GM12878 (cell line): ENCODE measurements at regions not wholly inside any gene's neighbourhood (a gene's known extent, or its start where the extent isn't known, plus 50 kb on each side); places are given as distances from the start of the nearest gene placed in this dataset.

Experiments used
- ATAC-seq: fragments of 200-7000 bp; cut with Tn5 transposase; 3 replicates; pipeline ENCODE4 v1.9.1; 2020; ENCODE audit warnings: mild to moderate bottlenecking, moderate library complexity
- BruUV-seq: library from RNA; stranded (reverse); fragments of 400-500 nt; replicated peaks from 2 replicates; lab custom pipeline; 2021; lab: Mats Ljungman, UMichigan
- CTCF ChIA-PET: fragments of 300-600 bp; sonication (Branson Sonifier 250); formaldehyde crosslinking; extraction: SDS; loops from one replicate; lab custom pipeline; 2021; ENCODE audit warnings: inconsistent platforms; lab: Yijun Ruan, JAX
- POLR2A ChIA-PET: fragments of 350-600 bp; formaldehyde crosslinking; extraction: SDS; loops from one replicate; lab custom pipeline; 2021; ENCODE audit warnings: inconsistent platforms; lab: Charles Lee
- RAD21 ChIA-PET: fragments of 300-600 bp; sonication (Branson Sonifier 250); formaldehyde crosslinking; loops from one replicate; lab custom pipeline; 2023; ENCODE audit warnings: antibody characterized with exemption; ENCODE audit not compliant: unreplicated experiment; lab: Charles Lee
- SMC1A ChIA-PET: fragments of 300-600 bp; sonication (Branson Sonifier 250); formaldehyde crosslinking; loops from one replicate; lab custom pipeline; 2023; ENCODE audit not compliant: unreplicated experiment, uncharacterized antibody; lab: Charles Lee
- DNase-seq: peaks from one replicate; pipeline ENCODE4 v3.0.0-alpha.2; 2011; ENCODE audit warnings: low read depth, low spot score
- FAIRE-seq: peaks from 3 replicates; lab custom pipeline; 2011; peaks lifted over from hg19 to GRCh38; lab: Jason Lieb, UNC
- H2AFZ ChIP-seq: 2 replicates; pipeline ENCODE4 v1.6.0; 2011; ENCODE audit warnings: low read depth, low read length, control low read depth; ENCODE audit not compliant: control insufficient read depth
- H3K27ac ChIP-seq: 2 replicates; pipeline ENCODE4 v1.5.1; 2011; ENCODE audit warnings: control low read depth; ENCODE audit not compliant: control insufficient read depth, insufficient read depth
- H3K27me3 ChIP-seq, 2 experiments: replicated peaks in 1 of 2; 2 replicates each; pipeline versions ENCODE4 v1.6.0 to v1.6.1; 2011; ENCODE audit warnings: low read length in 1 of 2; ENCODE audit not compliant: control insufficient read depth in 2 of 2, insufficient read depth in 2 of 2
- H3K36me3 ChIP-seq, 2 experiments: 2 replicates each; pipeline ENCODE4 v1.5.1; 2011; ENCODE audit warnings: low read length in 1 of 2; ENCODE audit not compliant: control insufficient read depth in 2 of 2, insufficient read depth in 2 of 2
- H3K4me1 ChIP-seq: 2 replicates; pipeline ENCODE4 v1.6.1; 2011; ENCODE audit warnings: mild to moderate bottlenecking, low read length, moderate library complexity, mixed read lengths; ENCODE audit not compliant: control insufficient read depth, insufficient read depth
- H3K4me2 ChIP-seq: 2 replicates; pipeline ENCODE4 v1.6.0; 2011; ENCODE audit warnings: control low read depth; ENCODE audit not compliant: control insufficient read depth, insufficient read depth
- H3K4me3 ChIP-seq: fragments of 200-600 bp; sonication (generic); 2 replicates; pipeline ENCODE4 v1.5.1; 2016
- H3K79me2 ChIP-seq: 2 replicates; pipeline ENCODE4 v1.6.0; 2011; ENCODE audit warnings: low read length; ENCODE audit not compliant: control insufficient read depth, insufficient read depth
- H3K9ac ChIP-seq: 2 replicates; pipeline ENCODE4 v1.8.0; 2011; ENCODE audit warnings: low read length, control low read depth, mixed read lengths; ENCODE audit not compliant: control insufficient read depth, insufficient read depth
- H3K9me3 ChIP-seq: replicated peaks from 3 replicates; pipeline ENCODE4 v1.5.1; 2011; ENCODE audit warnings: mild to moderate bottlenecking, low read length; ENCODE audit not compliant: control insufficient read depth, insufficient read depth
- H4K20me1 ChIP-seq: 2 replicates; pipeline ENCODE4 v1.6.0; 2011; ENCODE audit not compliant: control insufficient read depth, insufficient read depth
- BCL11A ChIP-seq: IDR thresholded peaks from 2 replicates; pipeline ENCODE4 v1.6.1; 2011; ENCODE audit warnings: low read depth, low read length
- CBX3 ChIP-seq: fragments of 200-600 bp; sonication (generic); IDR thresholded peaks from 2 replicates; pipeline ENCODE4 v1.6.1; 2016; ENCODE audit warnings: low read depth, borderline replicate concordance
- IKZF1 ChIP-seq: fragments of 450-650 bp; conservative IDR thresholded peaks from 2 replicates; pipeline ENCODE4 v1.6.1; 2017; ENCODE audit warnings: antibody characterized with exemption, mild to moderate bottlenecking
- JUND ChIP-seq: IDR thresholded peaks from 2 replicates; pipeline ENCODE4 v1.6.1; 2012; ENCODE audit warnings: low read depth, mild to moderate bottlenecking, low read length, improper control_type of control experiment, moderate library complexity
- RELA ChIP-seq: fragments of 450-650 bp; IDR thresholded peaks from 2 replicates; pipeline ENCODE4 v1.8.0; 2014; ENCODE audit warnings: borderline replicate concordance; ENCODE audit not compliant: partially characterized antibody
- RFX5 ChIP-seq: IDR thresholded peaks from 2 replicates; pipeline ENCODE4 v1.6.1; 2011; ENCODE audit warnings: low read depth, low read length, improper control_type of control experiment
- SREBF2 ChIP-seq: IDR thresholded peaks from 2 replicates; pipeline ENCODE4 v1.6.1; 2012; ENCODE audit warnings: mild to moderate bottlenecking, low read length
- in situ Hi-C: fragments of 300-500 bp; cut with MboI; formaldehyde crosslinking; loops from 9 replicates; pipeline ENCODE4 v1.14.3; 2018; ENCODE audit warnings: mixed read lengths
- intact Hi-C: fragments of 100-400 bp; cut with micrococcal nuclease; formaldehyde crosslinking; loops from one replicate; pipeline ENCODE4 v1.14.2; 2022; ENCODE audit not compliant: unreplicated experiment
- TF ChIP-seq, protein P1 (sequence below): fragments of 450-650 bp; formaldehyde crosslinking; IDR thresholded peaks from 2 replicates; pipeline ENCODE4 v1.4.0; 2022; ENCODE audit warnings: mild to moderate bottlenecking, moderate library complexity
- TF ChIP-seq, protein P2 (sequence below): IDR thresholded peaks from 2 replicates; pipeline ENCODE4 v1.6.1; 2011; ENCODE audit warnings: low read depth, low read length, improper control_type of control experiment, borderline replicate concordance
- TF ChIP-seq, protein P3 (sequence below), 3 experiments: IDR thresholded peaks in 2 of 3; conservative IDR thresholded peaks in 1 of 3; 2 replicates each; pipeline ENCODE4 v1.5.1; 2011; ENCODE audit warnings: low read depth in 3 of 3, low read length in 3 of 3, mild to moderate bottlenecking in 3 of 3, control low read depth in 2 of 3, moderate library complexity in 2 of 3, inconsistent platforms in 1 of 3, mixed read lengths in 1 of 3; ENCODE audit not compliant: control insufficient read depth in 2 of 3, insufficient read depth in 1 of 3; ENCODE audit errors: extremely low read depth in 1 of 3
- TF ChIP-seq, protein P4 (sequence below): fragments of 450-650 bp; IDR thresholded peaks from 2 replicates; pipeline ENCODE4 v1.6.1; 2017; ENCODE audit warnings: low read depth, mild to moderate bottlenecking, moderate library complexity
- TF ChIP-seq, protein P5 (sequence below): fragments of 450-650 bp; IDR thresholded peaks from 2 replicates; pipeline ENCODE4 v1.6.1; 2017; ENCODE audit warnings: mild to moderate bottlenecking, moderate library complexity

DNA sequence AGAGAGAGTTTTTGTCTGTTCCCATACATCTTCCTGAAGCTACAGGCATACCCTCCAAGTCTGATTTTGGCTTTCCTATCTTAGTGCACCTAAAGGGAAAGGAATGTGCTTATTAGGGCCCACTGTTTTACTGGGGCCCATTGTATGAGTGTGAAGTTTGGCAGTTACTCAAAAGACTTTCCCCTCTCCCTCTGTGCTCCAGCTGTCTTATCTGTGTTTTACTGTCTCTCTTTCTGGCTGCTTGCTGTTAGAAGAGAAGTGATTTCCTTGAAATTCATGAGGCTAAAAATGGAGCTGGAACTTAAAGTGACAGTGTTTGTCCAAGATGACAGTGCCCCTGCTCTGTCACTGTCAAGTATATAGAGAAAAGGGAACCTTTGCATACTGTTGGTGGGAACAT, 436.2 kb downstream of the OCA2 start:
- CTCF ChIA-PET, result no interaction called here
- no peaks in the 10 kb centered on the region for H3K79me2 ChIP-seq
- no peak overlapping the region for H2AFZ ChIP-seq
- no peaks in the 10 kb centered on the region for H3K4me1 ChIP-seq
- H3K36me3 ChIP-seq, result no peaks in the 10 kb centered on the region
- no peak overlapping the region for H3K27ac ChIP-seq
- H3K4me2 ChIP-seq, result no peak overlapping the region
- POLR2A ChIA-PET, result no interaction called here
- RAD21 ChIA-PET, result no interaction called here
- FAIRE-seq, result no peak
- intact Hi-C loops (no loop called here), in situ Hi-C loops (no loop called here)
- no peak overlapping the region for H3K9ac ChIP-seq
- H4K20me1 ChIP-seq, result no peaks in the 10 kb centered on the region
- no peak overlapping the region for H3K4me3 ChIP-seq
- H3K27me3 ChIP-seq, result no peaks in the 10 kb centered on the region
- BruUV-seq, result no TSS peak
- DNase-seq, result no peak
- SMC1A ChIA-PET, result no interaction called here
- H3K9me3 ChIP-seq, result no peaks in the 10 kb centered on the region
- no peak for ATAC-seq
- TF ChIP-seq, protein P1, sequence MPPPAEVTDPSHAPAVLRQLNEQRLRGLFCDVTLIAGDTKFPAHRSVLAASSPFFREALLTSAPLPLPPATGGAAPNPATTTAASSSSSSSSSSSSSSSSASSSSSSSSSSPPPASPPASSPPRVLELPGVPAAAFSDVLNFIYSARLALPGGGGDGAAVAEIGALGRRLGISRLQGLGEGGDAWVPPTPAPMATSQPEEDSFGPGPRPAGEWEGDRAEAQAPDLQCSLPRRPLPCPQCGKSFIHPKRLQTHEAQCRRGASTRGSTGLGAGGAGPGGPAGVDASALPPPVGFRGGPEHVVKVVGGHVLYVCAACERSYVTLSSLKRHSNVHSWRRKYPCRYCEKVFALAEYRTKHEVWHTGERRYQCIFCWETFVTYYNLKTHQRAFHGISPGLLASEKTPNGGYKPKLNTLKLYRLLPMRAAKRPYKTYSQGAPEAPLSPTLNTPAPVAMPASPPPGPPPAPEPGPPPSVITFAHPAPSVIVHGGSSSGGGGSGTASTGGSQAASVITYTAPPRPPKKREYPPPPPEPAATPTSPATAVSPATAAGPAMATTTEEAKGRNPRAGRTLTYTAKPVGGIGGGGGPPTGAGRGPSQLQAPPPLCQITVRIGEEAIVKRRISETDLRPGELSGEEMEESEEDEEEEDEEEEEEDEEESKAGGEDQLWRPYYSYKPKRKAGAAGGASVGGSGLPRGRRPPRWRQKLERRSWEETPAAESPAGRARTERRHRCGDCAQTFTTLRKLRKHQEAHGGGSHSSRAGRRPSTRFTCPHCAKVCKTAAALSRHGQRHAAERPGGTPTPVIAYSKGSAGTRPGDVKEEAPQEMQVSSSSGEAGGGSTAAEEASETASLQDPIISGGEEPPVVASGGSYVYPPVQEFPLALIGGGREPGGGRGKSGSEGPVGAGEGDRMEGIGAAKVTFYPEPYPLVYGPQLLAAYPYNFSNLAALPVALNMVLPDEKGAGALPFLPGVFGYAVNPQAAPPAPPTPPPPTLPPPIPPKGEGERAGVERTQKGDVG (CRISPR knock-in tag), result no peak
- TF ChIP-seq, protein P2, sequence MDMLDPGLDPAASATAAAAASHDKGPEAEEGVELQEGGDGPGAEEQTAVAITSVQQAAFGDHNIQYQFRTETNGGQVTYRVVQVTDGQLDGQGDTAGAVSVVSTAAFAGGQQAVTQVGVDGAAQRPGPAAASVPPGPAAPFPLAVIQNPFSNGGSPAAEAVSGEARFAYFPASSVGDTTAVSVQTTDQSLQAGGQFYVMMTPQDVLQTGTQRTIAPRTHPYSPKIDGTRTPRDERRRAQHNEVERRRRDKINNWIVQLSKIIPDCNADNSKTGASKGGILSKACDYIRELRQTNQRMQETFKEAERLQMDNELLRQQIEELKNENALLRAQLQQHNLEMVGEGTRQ, result no peak
- TF ChIP-seq BCL11A (no peak), RFX5 (no peak), SREBF2 (no peak), CBX3 (no peak), JUND (no peak), RELA (no peak), IKZF1 (no peak)
- TF ChIP-seq, protein P3, sequence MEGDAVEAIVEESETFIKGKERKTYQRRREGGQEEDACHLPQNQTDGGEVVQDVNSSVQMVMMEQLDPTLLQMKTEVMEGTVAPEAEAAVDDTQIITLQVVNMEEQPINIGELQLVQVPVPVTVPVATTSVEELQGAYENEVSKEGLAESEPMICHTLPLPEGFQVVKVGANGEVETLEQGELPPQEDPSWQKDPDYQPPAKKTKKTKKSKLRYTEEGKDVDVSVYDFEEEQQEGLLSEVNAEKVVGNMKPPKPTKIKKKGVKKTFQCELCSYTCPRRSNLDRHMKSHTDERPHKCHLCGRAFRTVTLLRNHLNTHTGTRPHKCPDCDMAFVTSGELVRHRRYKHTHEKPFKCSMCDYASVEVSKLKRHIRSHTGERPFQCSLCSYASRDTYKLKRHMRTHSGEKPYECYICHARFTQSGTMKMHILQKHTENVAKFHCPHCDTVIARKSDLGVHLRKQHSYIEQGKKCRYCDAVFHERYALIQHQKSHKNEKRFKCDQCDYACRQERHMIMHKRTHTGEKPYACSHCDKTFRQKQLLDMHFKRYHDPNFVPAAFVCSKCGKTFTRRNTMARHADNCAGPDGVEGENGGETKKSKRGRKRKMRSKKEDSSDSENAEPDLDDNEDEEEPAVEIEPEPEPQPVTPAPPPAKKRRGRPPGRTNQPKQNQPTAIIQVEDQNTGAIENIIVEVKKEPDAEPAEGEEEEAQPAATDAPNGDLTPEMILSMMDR (IDR thresholded peaks at IDR 0.05 in 2 of 3, conservative IDR thresholded peaks at IDR 0.05 in 1 of 3; ENCODE audit: control insufficient read depth in 2 of 3, extremely low read depth in 1 of 3, insufficient read depth in 1 of 3, low read depth in 3 of 3, low read length in 3 of 3), result no peak
- TF ChIP-seq, protein P4, sequence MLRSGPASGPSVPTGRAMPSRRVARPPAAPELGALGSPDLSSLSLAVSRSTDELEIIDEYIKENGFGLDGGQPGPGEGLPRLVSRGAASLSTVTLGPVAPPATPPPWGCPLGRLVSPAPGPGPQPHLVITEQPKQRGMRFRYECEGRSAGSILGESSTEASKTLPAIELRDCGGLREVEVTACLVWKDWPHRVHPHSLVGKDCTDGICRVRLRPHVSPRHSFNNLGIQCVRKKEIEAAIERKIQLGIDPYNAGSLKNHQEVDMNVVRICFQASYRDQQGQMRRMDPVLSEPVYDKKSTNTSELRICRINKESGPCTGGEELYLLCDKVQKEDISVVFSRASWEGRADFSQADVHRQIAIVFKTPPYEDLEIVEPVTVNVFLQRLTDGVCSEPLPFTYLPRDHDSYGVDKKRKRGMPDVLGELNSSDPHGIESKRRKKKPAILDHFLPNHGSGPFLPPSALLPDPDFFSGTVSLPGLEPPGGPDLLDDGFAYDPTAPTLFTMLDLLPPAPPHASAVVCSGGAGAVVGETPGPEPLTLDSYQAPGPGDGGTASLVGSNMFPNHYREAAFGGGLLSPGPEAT, result no peak
- TF ChIP-seq, protein P5, sequence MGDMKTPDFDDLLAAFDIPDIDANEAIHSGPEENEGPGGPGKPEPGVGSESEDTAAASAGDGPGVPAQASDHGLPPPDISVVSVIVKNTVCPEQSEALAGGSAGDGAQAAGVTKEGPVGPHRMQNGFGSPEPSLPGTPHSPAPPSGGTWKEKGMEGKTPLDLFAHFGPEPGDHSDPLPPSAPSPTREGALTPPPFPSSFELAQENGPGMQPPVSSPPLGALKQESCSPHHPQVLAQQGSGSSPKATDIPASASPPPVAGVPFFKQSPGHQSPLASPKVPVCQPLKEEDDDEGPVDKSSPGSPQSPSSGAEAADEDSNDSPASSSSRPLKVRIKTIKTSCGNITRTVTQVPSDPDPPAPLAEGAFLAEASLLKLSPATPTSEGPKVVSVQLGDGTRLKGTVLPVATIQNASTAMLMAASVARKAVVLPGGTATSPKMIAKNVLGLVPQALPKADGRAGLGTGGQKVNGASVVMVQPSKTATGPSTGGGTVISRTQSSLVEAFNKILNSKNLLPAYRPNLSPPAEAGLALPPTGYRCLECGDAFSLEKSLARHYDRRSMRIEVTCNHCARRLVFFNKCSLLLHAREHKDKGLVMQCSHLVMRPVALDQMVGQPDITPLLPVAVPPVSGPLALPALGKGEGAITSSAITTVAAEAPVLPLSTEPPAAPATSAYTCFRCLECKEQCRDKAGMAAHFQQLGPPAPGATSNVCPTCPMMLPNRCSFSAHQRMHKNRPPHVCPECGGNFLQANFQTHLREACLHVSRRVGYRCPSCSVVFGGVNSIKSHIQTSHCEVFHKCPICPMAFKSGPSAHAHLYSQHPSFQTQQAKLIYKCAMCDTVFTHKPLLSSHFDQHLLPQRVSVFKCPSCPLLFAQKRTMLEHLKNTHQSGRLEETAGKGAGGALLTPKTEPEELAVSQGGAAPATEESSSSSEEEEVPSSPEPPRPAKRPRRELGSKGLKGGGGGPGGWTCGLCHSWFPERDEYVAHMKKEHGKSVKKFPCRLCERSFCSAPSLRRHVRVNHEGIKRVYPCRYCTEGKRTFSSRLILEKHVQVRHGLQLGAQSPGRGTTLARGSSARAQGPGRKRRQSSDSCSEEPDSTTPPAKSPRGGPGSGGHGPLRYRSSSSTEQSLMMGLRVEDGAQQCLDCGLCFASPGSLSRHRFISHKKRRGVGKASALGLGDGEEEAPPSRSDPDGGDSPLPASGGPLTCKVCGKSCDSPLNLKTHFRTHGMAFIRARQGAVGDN, result no peak
